A673 (cell line): ENCODE measurements at regions not wholly inside any gene's neighbourhood (a gene's known extent, or its start where the extent isn't known, plus 50 kb on each side); places are given as distances from the start of the nearest gene placed in this dataset.

Source experiments
- EZH2 ChIP-seq: fragments of 200-600 bp; sonication (generic); IDR thresholded peaks from 2 replicates; pipeline ENCODE4 v1.6.1; 2017; ENCODE audit warnings: borderline replicate concordance, low read depth, mild to moderate bottlenecking, mixed read lengths, antibody characterized with exemption, low read length; ENCODE audit not compliant: poor library complexity, severe bottlenecking
- TF ChIP-seq, protein P1 (sequence below): fragments of 300-800, 200-600 bp; sonication (generic); conservative IDR thresholded peaks from 2 replicates; pipeline ENCODE4 v1.5.1; 2017; ENCODE audit warnings: low read depth, mild to moderate bottlenecking, antibody characterized with exemption, low read length, moderate library complexity, mixed read lengths

DNA sequence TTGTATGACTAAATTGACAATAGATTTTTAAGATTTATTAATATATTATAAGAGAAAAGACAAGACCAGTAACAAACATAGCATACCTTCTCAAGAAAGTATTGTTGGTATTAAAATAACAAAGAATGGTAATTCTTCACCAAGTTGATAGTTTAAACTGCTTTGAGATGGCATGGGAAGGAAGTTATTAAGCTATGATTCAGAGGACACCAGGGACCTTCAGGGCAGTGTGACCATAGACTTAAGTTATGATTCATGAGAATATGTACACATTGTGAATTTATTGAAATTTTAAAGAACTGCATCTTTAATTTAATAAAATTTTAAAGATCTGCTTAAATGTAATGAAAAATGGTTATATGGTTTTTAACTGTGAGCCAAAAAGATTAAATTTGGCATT is 205.7 kb downstream of the DSEL start:
- TF ChIP-seq, protein P1, sequence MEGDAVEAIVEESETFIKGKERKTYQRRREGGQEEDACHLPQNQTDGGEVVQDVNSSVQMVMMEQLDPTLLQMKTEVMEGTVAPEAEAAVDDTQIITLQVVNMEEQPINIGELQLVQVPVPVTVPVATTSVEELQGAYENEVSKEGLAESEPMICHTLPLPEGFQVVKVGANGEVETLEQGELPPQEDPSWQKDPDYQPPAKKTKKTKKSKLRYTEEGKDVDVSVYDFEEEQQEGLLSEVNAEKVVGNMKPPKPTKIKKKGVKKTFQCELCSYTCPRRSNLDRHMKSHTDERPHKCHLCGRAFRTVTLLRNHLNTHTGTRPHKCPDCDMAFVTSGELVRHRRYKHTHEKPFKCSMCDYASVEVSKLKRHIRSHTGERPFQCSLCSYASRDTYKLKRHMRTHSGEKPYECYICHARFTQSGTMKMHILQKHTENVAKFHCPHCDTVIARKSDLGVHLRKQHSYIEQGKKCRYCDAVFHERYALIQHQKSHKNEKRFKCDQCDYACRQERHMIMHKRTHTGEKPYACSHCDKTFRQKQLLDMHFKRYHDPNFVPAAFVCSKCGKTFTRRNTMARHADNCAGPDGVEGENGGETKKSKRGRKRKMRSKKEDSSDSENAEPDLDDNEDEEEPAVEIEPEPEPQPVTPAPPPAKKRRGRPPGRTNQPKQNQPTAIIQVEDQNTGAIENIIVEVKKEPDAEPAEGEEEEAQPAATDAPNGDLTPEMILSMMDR: no peak
- TF ChIP-seq EZH2: no peak
